Hepatocyte (in vitro differentiated cells): ENCODE measurements at regions not wholly inside any gene's neighbourhood (a gene's known extent, or its start where the extent isn't known, plus 50 kb on each side); places are given as distances from the start of the nearest gene placed in this dataset.

Experiments
- DNase-seq: peaks from one replicate; pipeline ENCODE4 v3.0.0-alpha.2; 2016; ENCODE audit warnings: low spot score
- H2AFZ ChIP-seq: fragments of 200-600 bp; sonication (generic); 2 replicates; pipeline ENCODE4 v1.6.0; 2016; ENCODE audit warnings: antibody characterized with exemption, mild to moderate bottlenecking
- H3K27ac ChIP-seq: fragments of 200-600 bp; sonication (generic); 2 replicates; pipeline ENCODE4 v1.5.1; 2016; ENCODE audit warnings: mild to moderate bottlenecking
- H3K27me3 ChIP-seq: fragments of 200-600 bp; sonication (generic); 2 replicates; pipeline ENCODE4 v1.6.1; 2016
- H3K36me3 ChIP-seq: fragments of 200-600 bp; sonication (generic); replicated peaks from 2 replicates; pipeline ENCODE4 v1.5.1; 2016; ENCODE audit warnings: low read depth; ENCODE audit not compliant: insufficient read depth
- H3K4me1 ChIP-seq: fragments of 200-600 bp; sonication (generic); 2 replicates; pipeline ENCODE4 v1.5.1; 2016; ENCODE audit warnings: mild to moderate bottlenecking, moderate library complexity; ENCODE audit not compliant: insufficient read depth
- H3K4me2 ChIP-seq: fragments of 200-600 bp; sonication (generic); 2 replicates; pipeline ENCODE4 v1.6.0; 2016
- H3K4me3 ChIP-seq: fragments of 200-600 bp; sonication (generic); 2 replicates; pipeline ENCODE4 v1.5.1; 2016; ENCODE audit warnings: mild to moderate bottlenecking
- H3K79me2 ChIP-seq: fragments of 200-600 bp; sonication (generic); 2 replicates; pipeline ENCODE4 v1.6.0; 2017; ENCODE audit warnings: mild to moderate bottlenecking
- H3K9me2 ChIP-seq: fragments of 200-600 bp; sonication (generic); replicated peaks from 2 replicates; pipeline ENCODE4 v1.6.0; 2017; ENCODE audit warnings: mild to moderate bottlenecking; ENCODE audit not compliant: insufficient read depth
- H3K9me3 ChIP-seq: fragments of 200-600 bp; sonication (generic); 2 replicates; pipeline ENCODE4 v1.5.1; 2016; ENCODE audit warnings: low read depth, mild to moderate bottlenecking
- H4K20me1 ChIP-seq: fragments of 200-600 bp; sonication (generic); 2 replicates; pipeline ENCODE4 v1.6.0; 2016; ENCODE audit warnings: mild to moderate bottlenecking; ENCODE audit not compliant: insufficient read depth, poor library complexity, severe bottlenecking
- EZH2 ChIP-seq: fragments of 200-600 bp; sonication (generic); IDR thresholded peaks from 2 replicates; pipeline ENCODE4 v1.6.1; 2016; ENCODE audit warnings: antibody characterized with exemption, mild to moderate bottlenecking, borderline replicate concordance
- EZH2phosphoT487 ChIP-seq: fragments of 200-600 bp; sonication (generic); IDR thresholded peaks from one replicate; pipeline ENCODE4 v1.6.1; 2018; ENCODE audit warnings: antibody characterized with exemption, mild to moderate bottlenecking, low read depth, moderate library complexity; ENCODE audit not compliant: unreplicated experiment, severe bottlenecking
- WGBS: methylation state at CpG from one replicate; pipeline ENCODE4 v1.1.6; 2016; ENCODE audit warnings: low lambda C conversion rate; ENCODE audit errors: missing lambda C conversion rate; 5-methylcytosine and 5-hydroxymethylcytosine counted together
- TF ChIP-seq, protein P1 (sequence below): fragments of 200-600 bp; sonication (generic); IDR thresholded peaks from 2 replicates; pipeline ENCODE4 v1.5.1; 2016; ENCODE audit warnings: antibody characterized with exemption, mild to moderate bottlenecking; ENCODE audit not compliant: poor library complexity

DNA sequence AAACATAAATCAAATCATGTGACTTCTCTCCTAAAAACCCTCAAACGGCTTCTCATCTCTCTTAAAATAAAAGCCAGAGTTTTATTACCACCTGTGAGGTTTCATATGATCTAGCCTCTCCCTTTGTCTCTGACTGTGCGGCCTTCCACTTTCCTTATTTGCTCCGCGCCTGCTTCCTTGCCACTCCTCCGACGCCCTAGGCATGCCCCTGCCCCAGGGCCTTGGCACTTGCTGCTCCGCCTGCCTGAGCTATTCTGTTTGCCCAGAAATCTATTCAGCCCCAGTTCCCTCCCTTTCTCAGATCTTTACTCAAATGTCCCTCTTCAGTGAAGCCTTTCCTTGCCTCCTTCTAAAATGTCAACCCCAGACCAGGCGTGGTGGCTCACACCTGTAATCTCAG, 57.5 kb upstream of the DISP3 start:
- Histone ChIP-seq H3K9me2 (no peaks in the 10 kb centered on the region), H3K36me3 (no peaks in the 10 kb centered on the region), H4K20me1 (no peaks in the 10 kb centered on the region), H3K4me3 (no peak overlapping the region), H3K27me3 (no peaks in the 10 kb centered on the region), H3K27ac (no peak overlapping the region), H3K4me1 (no peaks in the 10 kb centered on the region), H3K79me2 (no peaks in the 10 kb centered on the region), H2AFZ (no peak overlapping the region), H3K9me3 (no peaks in the 10 kb centered on the region), H3K4me2 (no peak overlapping the region)
- TF ChIP-seq, protein P1, sequence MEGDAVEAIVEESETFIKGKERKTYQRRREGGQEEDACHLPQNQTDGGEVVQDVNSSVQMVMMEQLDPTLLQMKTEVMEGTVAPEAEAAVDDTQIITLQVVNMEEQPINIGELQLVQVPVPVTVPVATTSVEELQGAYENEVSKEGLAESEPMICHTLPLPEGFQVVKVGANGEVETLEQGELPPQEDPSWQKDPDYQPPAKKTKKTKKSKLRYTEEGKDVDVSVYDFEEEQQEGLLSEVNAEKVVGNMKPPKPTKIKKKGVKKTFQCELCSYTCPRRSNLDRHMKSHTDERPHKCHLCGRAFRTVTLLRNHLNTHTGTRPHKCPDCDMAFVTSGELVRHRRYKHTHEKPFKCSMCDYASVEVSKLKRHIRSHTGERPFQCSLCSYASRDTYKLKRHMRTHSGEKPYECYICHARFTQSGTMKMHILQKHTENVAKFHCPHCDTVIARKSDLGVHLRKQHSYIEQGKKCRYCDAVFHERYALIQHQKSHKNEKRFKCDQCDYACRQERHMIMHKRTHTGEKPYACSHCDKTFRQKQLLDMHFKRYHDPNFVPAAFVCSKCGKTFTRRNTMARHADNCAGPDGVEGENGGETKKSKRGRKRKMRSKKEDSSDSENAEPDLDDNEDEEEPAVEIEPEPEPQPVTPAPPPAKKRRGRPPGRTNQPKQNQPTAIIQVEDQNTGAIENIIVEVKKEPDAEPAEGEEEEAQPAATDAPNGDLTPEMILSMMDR: no peak
- TF ChIP-seq EZH2phosphoT487 (no peak), EZH2 (no peak)
- DNase-seq: no peak
- WGBS: 86% methylated on average over 8 of the region's 8 CpGs

DNA sequence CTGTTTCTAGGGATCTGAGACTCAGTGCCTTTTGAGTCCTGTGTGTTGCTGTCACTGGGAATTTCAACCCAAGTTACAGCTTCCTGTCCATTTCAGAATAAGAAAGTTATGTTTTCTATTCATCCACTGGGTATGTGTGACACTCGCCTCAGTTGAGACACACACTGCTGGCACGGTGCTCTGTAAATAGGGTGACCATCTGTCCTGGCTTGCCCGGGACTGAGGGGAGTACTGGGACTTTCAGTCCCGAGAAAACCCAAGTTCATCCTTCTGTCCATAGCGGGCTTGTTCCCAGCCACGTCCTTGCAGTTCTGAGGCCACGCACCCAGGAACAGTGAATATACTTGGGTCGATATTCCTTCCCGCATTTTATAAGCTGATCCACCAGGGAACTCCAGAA, 56.3 kb upstream of the DISP3 start:
- Histone ChIP-seq H3K9me3 (no peaks in the 10 kb centered on the region), H3K36me3 (no peaks in the 10 kb centered on the region), H3K4me1 (no peaks in the 10 kb centered on the region), H3K27me3 (no peaks in the 10 kb centered on the region), H2AFZ (no peak overlapping the region), H3K4me2 (no peak overlapping the region), H3K79me2 (no peaks in the 10 kb centered on the region), H3K27ac (no peak overlapping the region), H4K20me1 (no peaks in the 10 kb centered on the region), H3K9me2 (no peaks in the 10 kb centered on the region), H3K4me3 (no peak overlapping the region)
- TF ChIP-seq EZH2 (no peak), EZH2phosphoT487 (no peak)
- TF ChIP-seq, protein P1: no peak
- whole genome bisulfite sequencing: 82% methylated on average over 9 of the region's 9 CpGs
- no peak for DNase-seq

DNA sequence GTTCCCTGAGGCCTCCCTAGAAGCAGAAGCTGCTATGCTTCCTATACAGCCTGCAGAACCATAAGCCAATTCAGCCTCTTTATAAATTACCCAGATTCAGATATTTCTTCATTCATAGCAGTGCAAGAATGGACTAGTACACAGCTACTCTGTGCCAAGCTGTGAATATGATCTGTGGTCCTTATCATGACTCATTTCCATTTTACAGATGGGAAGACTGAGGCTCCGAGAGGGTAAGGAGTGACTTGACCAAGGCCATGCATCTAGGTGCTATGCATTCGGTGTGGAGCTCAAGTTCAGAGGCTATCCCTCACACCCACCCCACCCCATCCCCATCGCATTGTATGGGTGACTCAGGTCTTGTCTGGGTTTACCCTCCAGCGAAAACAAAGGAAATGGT, 52.3 kb upstream of the DISP3 start:
- no peaks in the 10 kb centered on the region for H3K27me3 ChIP-seq
- no peak overlapping the region for H3K4me2 ChIP-seq
- DNase-seq: no peak
- H3K4me3 ChIP-seq: no peak overlapping the region
- H2AFZ ChIP-seq: no peak overlapping the region
- 95% methylated on average over 4 of the region's 4 CpGs for WGBS
- H3K9me3 ChIP-seq: no peaks in the 10 kb centered on the region
- H3K4me1 ChIP-seq: no peaks in the 10 kb centered on the region
- TF ChIP-seq EZH2: no peak
- TF ChIP-seq, protein P1: no peak
- TF ChIP-seq EZH2phosphoT487: no peak
- no peak overlapping the region for H3K27ac ChIP-seq
- H3K9me2 ChIP-seq: no peaks in the 10 kb centered on the region
- no peaks in the 10 kb centered on the region for H4K20me1 ChIP-seq
- no peaks in the 10 kb centered on the region for H3K36me3 ChIP-seq
- H3K79me2 ChIP-seq: no peaks in the 10 kb centered on the region

- Histone ChIP-seq H3K4me3 (no peak overlapping the region), H2AFZ (no peak overlapping the region), H3K27ac (no peak overlapping the region), H3K9me3 (no peaks in the 10 kb centered on the region), H3K79me2 (no peaks in the 10 kb centered on the region), H3K9me2 (no peaks in the 10 kb centered on the region), H3K27me3 (no peaks in the 10 kb centered on the region), H3K4me2 (no peak overlapping the region), H3K4me1 (no peaks in the 10 kb centered on the region), H3K36me3 (no peaks in the 10 kb centered on the region), H4K20me1 (no peaks in the 10 kb centered on the region)
- no peak for DNase-seq
- 79% methylated on average over 13 of the region's 13 CpGs for WGBS
- TF ChIP-seq, protein P1: no peak
- no peak for TF ChIP-seq EZH2phosphoT487
- no peak for TF ChIP-seq EZH2
Observed at GRCh38 chr1:11428789-11429188, 50.2 kb upstream of the DISP3 start.
